ENCODE measurements at regions not wholly inside any gene's neighbourhood (a gene's known extent, or its start where the extent isn't known, plus 50 kb on each side); places are given as distances from the start of the nearest gene placed in this dataset.
"Not testable (repeated sequence)": the region's sequence is repeated elsewhere in the genome, so short reads cannot be mapped to it uniquely, and the experiment has no call there.

DNA sequence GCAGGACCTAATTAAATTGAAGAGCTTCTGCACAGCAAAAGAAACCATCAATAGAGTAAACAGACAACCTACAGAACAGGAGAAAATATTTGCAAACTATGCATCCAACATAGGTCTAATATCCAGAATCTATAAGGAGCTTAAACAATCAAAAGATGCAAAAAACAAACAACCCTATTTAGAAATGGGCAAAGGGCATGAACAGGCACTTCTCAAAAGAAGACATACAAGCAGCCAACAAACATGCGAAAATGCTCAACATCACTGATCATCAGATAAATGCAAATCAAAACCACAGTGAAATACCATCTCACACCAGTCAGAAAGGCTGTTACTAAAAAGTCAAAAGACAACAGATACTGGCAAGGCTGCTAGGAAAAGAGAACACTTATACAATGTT is 189.2 kb downstream of the CYP26B1 start:
- not testable (repeated sequence) for DNase-seq

DNA sequence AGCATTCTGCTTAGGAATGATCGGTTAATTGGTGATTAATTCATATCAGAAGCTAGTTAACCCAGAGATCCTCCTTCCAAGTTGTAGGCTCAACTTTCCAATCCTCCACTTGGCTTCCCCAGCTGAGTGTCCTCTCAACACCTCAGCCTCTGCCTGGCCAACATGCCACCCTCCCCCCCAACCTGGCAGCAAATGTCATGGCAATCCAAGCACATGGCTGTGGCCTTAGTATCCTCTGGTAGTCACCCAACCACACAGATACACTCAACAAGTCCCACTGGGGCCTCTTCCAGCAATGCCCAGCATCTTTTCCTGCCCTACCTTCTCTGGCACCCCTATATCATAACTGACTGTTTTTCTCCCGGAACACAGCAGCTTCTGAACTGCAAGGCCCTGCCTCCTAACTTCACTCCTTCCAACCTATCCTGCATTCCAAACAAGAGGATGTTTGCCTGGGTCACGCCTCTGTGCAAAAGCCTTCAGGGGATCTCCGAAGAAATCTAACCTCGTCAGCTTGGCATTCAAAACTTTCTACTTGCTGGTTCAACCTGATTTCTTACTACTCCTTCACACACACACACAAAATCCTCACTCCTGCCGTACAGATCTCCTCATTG is 195.0 kb downstream of the CYP26B1 start:
- DNase-seq = no peak

DNA sequence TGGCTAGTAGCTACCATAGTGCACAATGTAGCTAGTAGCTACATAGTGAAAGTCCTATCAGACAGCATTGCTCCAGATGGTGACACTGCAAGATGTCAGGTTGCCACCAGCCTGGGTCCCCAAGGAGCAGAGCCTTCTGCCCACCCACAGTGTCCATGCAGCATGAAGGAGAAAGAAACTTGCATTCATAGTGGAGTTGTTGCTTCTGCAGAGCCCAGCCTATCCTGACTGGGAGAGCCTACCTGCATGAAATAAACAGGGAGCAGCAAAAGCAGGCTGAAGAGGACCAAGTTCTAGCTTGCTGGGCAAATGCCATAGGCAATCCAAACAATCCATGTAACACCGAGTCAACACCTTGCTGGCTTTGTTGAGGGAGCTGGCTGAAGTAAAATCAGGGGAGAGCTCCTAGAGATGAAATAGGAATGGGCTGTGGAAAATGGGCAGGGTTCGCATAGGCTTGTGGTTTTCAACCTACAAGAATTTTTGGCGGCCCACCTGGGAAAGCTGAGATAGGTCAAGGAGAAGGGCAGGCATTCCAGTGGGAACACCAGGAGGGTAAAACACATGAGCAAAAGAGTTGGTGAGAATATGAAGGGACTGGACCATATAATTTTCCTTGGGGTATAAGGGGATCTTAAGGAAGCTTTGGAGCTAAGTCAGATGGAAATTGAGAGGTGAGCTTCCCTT is 195.8 kb downstream of the CYP26B1 start:
- no peak for DNase-seq

- DNase-seq = no peak
Measured at GRCh38 chr2:71951083-71951468, 196.6 kb downstream of the CYP26B1 start.

GRCh38 chr2:71950256-71951082 is 197.2 kb downstream of the CYP26B1 start:
- no peak for DNase-seq

DNA sequence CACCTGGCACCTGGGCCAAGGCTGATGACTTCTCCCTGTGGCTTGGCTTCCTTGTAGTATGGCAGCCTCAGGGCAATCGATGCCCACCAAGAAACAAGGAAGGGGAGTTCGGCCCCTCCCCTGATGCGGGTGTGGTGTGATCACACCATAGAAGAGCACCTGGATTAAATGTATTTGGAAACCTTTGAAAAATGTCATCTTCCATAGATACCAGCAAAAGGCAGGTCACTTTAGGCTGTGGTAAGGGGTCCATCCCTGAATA is 198.2 kb downstream of the CYP26B1 start:
- DNase-seq = no peak

- DNase-seq = no peak
Measured at GRCh38 chr2:71948781-71949536, 198.7 kb downstream of the CYP26B1 start.

DNA sequence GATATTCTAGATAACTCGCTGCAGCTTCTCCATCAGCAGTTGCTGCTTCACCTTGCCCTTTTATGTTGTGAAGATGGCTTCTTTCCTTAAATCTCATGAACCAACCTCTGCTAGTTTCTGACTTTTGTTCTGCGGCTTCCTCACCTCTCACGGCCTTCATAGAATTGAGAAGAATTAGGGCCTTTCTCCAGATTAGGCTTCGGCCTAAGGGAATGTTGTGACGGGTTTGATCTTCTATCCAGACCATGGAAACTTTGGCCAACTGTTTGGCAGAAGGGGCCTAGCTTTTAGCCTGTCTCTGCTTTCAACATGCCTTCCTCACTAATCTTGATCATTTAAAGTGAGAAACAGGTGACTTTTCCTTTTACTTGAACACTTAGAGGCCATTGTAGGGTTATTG is 199.9 kb downstream of the CYP26B1 start:
- no peak for DNase-seq

DNA sequence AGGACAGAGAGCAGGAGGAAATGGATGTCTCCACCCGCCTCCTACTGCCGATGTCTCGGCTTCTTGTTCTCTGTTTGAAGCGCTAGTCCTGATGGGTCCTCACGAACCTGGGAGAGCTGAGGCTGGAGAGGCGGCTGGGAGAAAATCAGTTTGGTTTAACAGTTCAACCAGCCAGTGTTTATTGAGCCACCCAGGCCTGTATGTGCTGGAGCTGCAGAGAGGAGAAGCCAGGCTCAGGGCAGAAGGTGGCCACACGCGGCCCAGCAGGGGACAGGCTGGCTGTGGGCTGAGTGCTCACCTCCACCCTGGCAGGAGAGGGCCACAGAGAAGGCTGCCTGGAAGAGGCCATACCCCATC is 202.1 kb downstream of the CYP26B1 start:
- no peak for DNase-seq

GRCh38 chr2:71944806-71945602 is 202.7 kb downstream of the CYP26B1 start:
- no peak for DNase-seq

GRCh38 chr2:71944183-71944550 is 203.5 kb downstream of the CYP26B1 start:
- DNase-seq = no peak

GRCh38 chr2:71943238-71944182 is 204.2 kb downstream of the CYP26B1 start:
- DNase-seq = no peak

GRCh38 chr2:71941726-71942525 is 205.7 kb downstream of the CYP26B1 start:
- DNase-seq = no peak

DNA sequence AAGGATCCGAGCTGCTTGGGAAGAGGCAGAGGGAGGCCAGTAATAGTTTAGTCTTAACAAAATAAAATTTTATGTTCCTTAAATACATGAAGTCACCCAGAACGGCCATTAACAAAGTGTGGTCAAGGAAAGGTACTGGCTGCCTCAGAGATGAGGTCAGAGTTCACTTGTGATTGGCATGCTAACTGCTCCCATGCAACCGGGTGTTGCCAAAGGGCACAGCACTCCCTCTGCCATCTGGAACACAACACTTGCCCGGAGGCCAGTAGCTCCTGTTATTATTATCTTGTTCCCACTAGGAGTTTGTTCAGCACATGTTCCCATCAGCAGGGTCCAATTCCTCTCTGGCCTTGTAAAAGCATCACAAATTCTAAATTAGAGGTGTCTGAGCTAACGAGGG is 207.0 kb downstream of the CYP26B1 start:
- no peak for DNase-seq

DNA sequence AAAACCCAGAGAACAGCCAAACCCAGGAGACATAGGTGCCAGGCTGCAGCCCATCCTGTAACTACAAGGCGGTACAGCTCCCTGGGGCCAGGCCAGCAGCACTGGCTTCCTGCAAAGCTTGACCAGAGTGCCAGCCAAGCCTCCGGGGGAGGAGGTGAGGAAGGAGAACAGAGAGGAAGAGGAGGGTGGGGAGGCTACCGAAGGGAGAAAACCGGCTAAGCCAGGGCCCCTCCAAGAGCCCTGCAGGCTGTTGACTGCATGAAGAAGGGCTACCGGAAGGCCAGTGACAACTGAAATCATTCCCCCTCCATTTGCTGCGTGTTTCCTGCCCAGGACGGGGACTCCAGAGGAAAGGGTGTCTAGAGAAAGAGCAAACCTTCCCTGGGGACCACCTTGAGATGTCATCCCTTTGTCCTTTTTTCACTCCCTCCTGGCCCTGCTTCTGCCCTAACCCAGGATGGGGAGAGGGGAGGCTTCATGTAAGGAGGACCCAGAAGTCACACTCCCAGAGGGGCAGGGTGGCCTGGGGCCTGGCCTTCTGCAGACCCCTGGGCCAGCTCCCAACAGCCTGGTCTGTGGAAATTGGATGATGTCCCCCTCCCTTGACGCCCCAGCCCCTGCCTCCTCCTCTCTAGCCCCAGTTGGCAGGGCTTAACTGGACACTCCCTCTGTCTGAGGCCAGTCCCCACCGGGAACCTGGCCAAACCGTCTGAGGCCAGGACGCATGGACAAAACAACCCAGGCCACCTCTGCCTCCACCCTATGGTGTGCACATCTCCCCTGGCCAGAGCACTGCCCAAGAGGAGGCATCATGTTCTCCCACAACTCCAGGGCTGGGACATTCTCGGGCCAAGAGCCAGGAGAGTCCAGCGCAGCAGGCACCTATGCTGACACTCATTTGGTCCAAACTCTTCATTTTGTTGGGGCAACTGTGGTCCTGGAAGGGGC is 207.8 kb downstream of the CYP26B1 start:
- DNase-seq = no peak

- no peak for DNase-seq
Measured at GRCh38 chr2:71938659-71939587, 208.7 kb downstream of the CYP26B1 start.

- no peak for DNase-seq
Measured at GRCh38 chr2:71938108-71938507, 209.6 kb downstream of the CYP26B1 start.

DNA sequence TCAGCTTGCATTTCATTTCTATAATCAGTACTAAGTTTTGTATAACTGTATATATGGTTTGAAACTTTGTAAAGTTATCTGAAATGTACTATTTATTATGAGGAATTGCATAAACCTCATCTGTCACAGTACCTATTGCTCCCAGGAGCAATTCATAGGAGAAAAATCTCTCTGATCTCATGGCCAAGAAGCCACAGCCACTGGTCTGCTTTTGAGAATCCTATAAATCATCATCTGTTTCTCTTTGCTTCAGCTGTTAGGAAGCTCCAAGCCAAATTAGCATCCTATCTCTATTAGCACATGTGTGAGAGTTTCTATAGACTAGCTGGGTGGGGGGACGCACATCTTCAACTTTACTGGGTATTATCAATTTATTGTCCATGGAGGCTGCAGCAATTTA is 210.3 kb downstream of the CYP26B1 start:
- DNase-seq = no peak
